ENCODE measurements at regions not wholly inside any gene's neighbourhood (a gene's known extent, or its start where the extent isn't known, plus 50 kb on each side); places are given as distances from the start of the nearest gene placed in this dataset.
"Not testable (repeated sequence)": the region's sequence is repeated elsewhere in the genome, so short reads cannot be mapped to it uniquely, and the experiment has no call there.

DNA sequence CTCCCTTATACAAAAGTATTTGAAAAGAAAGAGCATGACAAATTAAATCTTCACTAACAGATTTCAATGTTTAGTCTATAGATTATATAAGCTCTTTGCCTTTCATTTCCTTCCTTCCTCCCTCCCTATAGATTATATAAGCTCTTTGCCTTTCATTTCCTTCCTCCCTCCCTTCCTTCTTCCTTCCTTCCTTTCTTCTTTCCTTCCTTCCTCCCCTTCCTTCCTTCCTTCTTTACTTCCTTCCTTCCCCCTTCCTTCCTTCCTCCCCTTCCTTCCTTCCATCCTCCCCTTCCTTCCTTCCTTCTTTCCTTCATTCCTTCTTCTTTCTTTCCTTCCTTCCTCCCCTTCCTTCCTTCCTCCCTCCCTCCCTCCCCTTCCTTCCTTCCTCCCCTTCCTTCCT is 209.8 kb upstream of the CBLB start:
- no peak for DNase-seq

DNA sequence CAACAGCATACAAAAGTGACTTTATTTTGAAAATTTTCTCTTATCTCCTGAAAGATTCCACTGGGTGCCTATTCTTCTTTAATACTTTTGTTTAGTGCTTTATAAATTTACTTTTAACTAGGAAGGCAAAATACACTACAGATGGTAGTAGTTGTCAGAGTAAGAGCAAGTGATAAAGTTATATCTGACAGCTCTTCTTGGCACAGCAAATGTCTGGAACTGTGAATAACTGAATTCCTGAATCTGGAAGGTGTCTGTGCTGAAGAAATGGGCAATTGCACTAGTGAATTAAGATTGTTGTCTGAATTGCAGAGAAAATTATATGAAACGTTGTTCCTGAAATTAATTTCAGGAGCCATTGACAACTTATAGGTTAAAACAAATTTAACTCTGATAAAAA is 213.8 kb upstream of the CBLB start:
- DNase-seq, result no peak

- no peak for DNase-seq
Observed at GRCh38 chr3:106083207-106083606, 214.4 kb upstream of the CBLB start.

GRCh38 chr3:106083854-106084253 is 215.0 kb upstream of the CBLB start:
- DNase-seq, result no peak

GRCh38 chr3:106086038-106086437 is 217.2 kb upstream of the CBLB start:
- DNase-seq, result no peak

GRCh38 chr3:106086636-106087035 is 217.8 kb upstream of the CBLB start:
- DNase-seq, result no peak

- no peak for DNase-seq
Observed at GRCh38 chr3:106088304-106088703, 219.5 kb upstream of the CBLB start.

DNA sequence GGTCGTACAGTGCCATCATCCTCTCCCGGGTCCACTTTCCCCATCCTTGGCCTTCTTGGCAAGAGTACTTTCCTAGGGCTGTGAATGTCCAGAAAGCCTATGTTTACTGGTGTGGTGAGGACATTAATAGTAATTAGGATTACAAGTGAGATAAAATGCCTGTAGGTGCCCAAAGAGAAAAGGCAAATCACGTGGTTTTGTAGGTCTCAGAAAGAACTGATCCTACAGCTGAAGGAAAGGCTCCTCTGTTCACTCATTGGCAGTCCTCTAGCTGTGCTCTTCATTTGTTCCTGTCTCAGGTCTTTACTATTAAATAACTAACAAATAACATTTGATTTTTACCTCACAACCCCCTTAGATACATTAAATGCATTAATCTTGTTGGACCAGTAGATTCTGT is 220.1 kb upstream of the CBLB start:
- no peak for DNase-seq

- DNase-seq, result no peak
Observed at GRCh38 chr3:106089806-106090205, 221.0 kb upstream of the CBLB start.

DNA sequence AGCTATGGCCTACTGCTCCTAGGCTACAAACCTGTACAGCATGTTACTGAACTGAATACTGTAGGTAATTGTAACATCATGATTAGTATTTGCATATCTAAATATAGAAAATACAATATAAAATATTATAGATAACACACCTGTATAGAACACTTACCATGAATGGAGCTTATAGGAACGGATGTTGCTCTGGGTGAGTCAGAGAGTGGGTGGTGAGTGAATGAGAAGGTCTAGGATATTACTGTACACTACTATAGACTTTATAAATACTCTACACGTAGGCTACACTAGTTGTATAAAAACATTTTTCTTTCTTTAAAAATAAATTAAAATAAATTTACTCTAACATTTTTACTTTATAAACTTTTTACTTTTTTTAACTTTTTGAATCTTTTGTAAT is 224.0 kb upstream of the CBLB start:
- DNase-seq, result no peak

DNA sequence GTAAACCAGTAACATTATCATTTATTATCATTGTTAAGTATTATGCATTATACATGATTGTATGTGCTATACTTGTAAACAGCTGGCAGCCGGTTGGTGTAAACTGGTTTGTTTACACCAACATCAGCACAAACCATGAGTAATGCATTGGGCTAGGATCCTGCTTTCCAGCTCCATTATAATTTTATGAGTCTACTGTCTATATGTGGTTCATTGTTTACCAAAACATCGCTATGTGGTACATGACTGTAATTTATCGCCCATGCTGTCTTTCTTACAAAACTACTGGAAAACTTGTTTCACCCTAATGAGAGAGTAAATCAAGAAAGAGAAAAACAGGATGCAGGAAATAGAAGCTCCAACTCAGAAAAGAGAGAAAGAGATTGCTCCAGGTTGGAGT is 224.8 kb upstream of the CBLB start:
- no peak for DNase-seq

DNA sequence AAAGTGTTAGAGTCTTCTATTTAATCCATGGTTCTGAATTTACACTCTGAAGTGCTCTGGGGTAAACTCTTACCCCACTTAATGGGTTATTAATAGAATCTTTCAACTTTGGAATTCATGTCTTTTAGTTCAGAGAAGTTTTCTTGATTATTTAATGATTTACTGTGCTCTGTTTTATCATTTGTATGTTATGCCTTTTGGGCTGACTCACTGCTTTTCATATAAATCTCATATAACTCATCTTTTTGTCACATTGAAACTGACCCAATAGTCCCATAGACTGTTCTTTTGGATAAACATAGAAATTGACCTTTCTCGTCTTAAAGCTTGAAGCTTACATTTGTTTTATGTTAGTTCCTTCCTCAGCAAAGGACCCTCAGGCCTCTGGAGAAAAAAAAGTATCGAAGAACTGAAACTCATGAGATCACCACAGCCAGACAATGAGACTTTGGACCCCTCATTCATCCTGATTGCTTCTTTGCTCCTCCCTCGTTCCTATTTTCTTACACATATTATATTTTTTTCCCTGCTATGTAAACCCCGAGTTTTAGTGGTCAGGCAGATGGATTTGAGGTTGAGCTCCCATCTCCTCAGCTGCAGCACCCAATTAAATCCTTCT is 229.1 kb upstream of the CBLB start:
- DNase-seq, result no peak

GRCh38 chr3:106103383-106103782 is 234.6 kb upstream of the CBLB start:
- no peak for DNase-seq

GRCh38 chr3:106104078-106104477 is 235.3 kb upstream of the CBLB start:
- no peak for DNase-seq

DNA sequence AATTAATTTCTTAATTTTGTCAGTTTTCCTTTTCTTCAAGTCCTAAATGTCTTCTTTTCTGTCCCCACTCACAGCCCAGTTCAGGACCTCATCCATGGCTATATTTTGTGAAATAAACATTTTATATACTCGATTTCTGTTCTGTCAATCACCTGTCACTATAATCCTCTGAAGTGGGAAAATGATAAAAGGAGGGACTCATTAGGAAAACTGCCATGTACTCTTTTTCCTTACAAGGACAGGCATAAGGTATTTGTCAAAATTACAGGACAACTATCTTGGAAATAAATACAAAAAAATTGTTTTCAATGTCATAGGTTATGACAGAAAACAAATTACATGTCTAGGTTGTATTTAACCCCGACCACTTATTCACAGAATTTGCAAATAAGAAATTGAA is 240.1 kb upstream of the CBLB start:
- no peak for DNase-seq

DNA sequence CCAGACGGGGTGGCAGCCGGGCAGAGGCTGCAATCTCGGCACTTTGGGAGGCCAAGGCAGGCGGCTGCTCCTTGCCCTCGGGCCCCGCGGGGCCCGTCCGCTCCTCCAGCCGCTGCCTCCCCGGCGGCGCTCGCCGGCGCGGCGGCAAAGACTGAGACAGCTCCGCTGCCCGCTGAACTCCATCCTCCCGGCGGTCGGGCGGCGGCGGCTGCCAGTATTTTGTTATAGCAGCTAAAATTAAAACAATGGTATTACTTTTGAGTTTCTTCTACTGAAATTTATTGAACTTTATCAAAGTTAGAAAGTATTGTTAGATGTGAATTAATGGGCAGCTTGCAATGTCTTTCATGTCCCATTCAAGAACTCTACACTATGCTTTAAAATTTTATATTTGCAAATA is 243.7 kb upstream of the CBLB start:
- not testable (repeated sequence) for DNase-seq

GRCh38 chr3:106113747-106114146 is 244.9 kb upstream of the CBLB start:
- DNase-seq, result no peak

DNA sequence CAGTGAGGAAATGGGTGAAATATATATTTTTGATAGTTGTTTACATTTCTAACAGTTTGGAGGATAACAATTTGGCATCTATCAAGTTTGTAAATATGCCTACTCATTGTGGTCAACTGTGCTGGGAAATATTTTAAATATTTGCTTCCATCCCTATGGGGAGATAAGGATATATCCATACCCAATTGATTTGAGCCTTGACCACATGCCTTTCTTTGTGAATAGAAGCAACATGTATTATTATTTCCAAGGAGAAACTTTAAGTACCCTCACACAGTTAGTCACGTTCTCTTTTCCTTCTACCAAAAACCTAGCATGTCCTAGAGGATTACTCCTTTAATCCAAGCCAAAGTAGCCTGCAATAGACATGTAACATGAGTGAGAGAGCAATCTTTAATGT is 245.4 kb upstream of the CBLB start:
- no peak for DNase-seq

DNA sequence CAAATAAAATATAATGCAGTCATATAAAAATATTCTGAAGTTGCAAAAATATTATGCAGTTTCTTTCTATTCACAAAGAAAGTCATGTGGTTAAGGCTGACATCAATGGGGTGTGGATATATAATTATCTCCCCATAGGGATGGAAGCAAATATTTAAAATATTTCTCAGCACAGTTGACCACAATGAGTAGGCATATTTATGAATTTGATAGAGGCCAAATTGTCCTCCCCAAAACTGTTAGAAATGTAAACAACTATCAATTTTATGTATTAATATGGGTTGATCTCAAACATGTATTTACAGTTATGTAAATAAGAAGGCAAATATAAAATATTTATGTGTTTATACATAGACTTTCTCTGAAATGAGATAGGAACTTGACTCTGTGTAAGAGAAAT is 246.0 kb upstream of the CBLB start:
- DNase-seq, result no peak

GRCh38 chr3:106115557-106115956 is 246.7 kb upstream of the CBLB start:
- no peak for DNase-seq

GRCh38 chr3:106116733-106117489 is 248.1 kb upstream of the CBLB start:
- no peak for DNase-seq

DNA sequence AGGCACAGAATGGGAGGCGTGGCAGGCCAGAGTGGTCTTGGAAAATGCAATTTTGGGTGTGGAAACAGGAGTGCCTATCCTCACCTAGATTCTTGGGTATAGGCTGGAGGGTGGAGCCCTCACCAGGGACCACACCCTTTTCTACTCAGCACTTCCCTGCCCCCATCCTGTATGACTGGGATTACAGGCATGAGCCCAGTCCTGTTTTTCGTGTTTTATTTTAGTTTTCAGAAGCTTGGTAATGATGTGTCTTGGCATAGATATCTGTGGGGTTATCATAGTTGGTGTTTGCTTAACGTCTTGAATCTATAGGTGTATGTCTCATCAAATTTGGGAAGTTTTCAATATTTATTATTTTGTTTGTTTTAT is 248.7 kb upstream of the CBLB start:
- DNase-seq, result no peak

DNA sequence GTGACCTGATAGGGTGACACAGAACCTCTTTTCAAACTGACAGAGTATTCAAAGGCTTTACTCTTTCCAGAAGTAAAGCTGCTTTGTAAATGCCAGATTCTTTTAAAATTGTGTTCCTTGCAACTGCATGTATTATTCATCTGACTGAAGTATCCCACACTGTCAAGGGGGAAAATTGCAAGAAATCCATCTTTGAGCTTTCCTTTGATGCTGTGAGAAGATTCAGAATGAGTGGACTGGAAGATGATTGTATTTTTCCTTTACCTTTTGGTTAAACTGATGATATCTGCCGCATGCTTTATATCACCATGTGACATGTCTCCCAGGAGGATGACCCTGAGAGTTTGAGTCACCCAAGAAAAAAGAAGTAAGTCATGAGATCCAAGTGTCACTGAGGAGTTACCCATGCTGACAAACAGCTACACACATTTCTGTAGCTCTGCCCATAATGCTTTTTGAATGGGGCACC is 250.8 kb upstream of the CBLB start:
- no peak for DNase-seq

DNA sequence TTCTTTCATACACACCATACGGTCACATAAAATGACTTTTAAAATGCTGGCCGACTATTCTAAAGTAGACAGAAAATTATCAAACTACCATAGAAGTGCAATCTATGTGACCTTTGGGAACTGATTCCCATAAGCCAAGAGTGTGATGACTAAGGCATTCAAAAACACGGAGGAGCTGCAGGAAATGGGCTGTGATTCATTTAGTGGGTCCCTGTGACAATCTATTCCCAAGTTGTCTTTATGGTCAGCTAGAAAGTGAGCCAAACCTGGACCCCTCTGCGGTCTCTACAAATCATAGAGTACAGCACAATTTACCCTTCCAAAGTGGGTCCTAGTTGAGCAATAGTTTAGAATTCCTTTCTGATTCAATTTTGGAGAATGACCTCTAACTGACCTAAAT is 251.5 kb upstream of the CBLB start:
- no peak for DNase-seq

Measured in skin of body (tissue), 1 donor.